ENCODE measurements at regions not wholly inside any gene's neighbourhood (a gene's known extent, or its start where the extent isn't known, plus 50 kb on each side); places are given as distances from the start of the nearest gene placed in this dataset.

DNA sequence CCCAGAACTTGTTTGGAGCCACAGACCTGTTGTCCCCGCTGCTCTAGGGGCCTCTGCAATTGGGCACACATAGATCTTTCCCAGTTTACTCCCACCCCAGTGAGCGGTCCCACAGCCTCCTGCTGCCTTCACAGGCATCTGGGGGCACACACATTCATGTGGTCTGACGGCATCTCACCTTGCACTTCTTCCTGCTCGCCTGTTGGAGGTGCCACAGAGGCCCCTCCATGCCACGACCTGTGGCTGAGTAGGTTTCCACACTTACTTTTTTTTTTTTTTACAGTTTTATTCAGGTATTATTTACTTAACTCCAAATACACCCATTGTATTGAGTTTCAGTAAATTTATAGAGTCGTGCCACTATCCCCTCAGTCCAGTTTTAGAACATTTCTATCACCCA lies 68.9 kb upstream of the SEPTIN5 start:
- Histone ChIP-seq H3K36me3 (no peaks in the 10 kb centered on the region), H3K4me3 (no peak overlapping the region), H3K9me3 (peaks cover 0 to 35% of the 10 kb centered on the region in 2 donors), H3K27me3 (no peaks in the 10 kb centered on the region), H3K27ac (no peak overlapping the region), H3K4me1 (no peaks in the 10 kb centered on the region)
- no peak for TF ChIP-seq CTCF (IDR thresholded peaks at IDR 0.05)
- no peak for DNase-seq (ENCODE audit: low spot score)

- Histone ChIP-seq H3K9me3 (peaks cover 0 to 35% of the 10 kb centered on the region in 2 donors), H3K36me3 (no peaks in the 10 kb centered on the region), H3K27me3 (no peaks in the 10 kb centered on the region), H3K4me3 (no peak overlapping the region), H3K4me1 (no peaks in the 10 kb centered on the region), H3K27ac (no peak overlapping the region)
- DNase-seq (ENCODE audit: low spot score): no peak
- no peak for TF ChIP-seq CTCF (IDR thresholded peaks at IDR 0.05)
These were observed 68.4 kb upstream of the SEPTIN5 start for GRCh38 chr22:19645905-19646304.

DNA sequence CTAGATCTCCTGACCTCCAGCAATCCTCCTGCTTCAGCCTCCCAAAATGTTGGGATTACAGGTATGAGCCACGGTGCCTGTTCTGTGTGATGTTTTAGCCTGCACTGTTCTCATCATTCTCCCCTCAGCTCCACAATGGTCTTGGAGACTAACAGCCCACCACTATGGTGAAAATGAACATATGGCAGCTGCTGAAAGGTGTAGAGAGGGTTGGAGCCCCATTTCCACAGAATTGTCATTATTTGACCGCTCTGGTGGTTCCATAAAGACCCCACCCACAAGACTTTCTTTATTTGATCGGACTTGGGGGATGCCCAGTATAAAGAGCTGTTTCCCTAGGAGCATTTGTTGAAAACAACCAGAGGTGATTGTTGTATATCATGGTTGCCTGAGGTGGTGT lies 67.9 kb upstream of the SEPTIN5 start:
- Histone ChIP-seq H3K27ac (no peak overlapping the region), H3K36me3 (no peaks in the 10 kb centered on the region), H3K27me3 (no peaks in the 10 kb centered on the region), H3K4me1 (no peaks in the 10 kb centered on the region), H3K9me3 (peaks cover 0 to 35% of the 10 kb centered on the region in 2 donors), H3K4me3 (no peak overlapping the region)
- no peak for DNase-seq (ENCODE audit: low spot score)
- no peak for TF ChIP-seq CTCF (IDR thresholded peaks at IDR 0.05)

- DNase-seq (ENCODE audit: low spot score): no peak
- Histone ChIP-seq H3K27me3 (no peaks in the 10 kb centered on the region), H3K36me3 (no peaks in the 10 kb centered on the region), H3K9me3 (peaks cover 0 to 35% of the 10 kb centered on the region in 2 donors), H3K4me1 (no peaks in the 10 kb centered on the region), H3K4me3 (no peak overlapping the region), H3K27ac (no peak overlapping the region)
- no peak for TF ChIP-seq CTCF (IDR thresholded peaks at IDR 0.05)
These were observed 65.8 kb upstream of the SEPTIN5 start for GRCh38 chr22:19648419-19648929.

- H3K36me3 ChIP-seq: no peaks in the 10 kb centered on the region
- no peaks in the 10 kb centered on the region for H3K4me1 ChIP-seq
- H3K27ac ChIP-seq: no peak overlapping the region
- TF ChIP-seq CTCF (IDR thresholded peaks at IDR 0.05): no peak
- no peak overlapping the region for H3K4me3 ChIP-seq
- no peaks in the 10 kb centered on the region for H3K27me3 ChIP-seq
- peaks cover 0 to 27% of the 10 kb centered on the region in 2 donors for H3K9me3 ChIP-seq
- DNase-seq (ENCODE audit: low spot score): no peak
These were observed 62.0 kb upstream of the SEPTIN5 start for GRCh38 chr22:19652316-19652715.

DNA sequence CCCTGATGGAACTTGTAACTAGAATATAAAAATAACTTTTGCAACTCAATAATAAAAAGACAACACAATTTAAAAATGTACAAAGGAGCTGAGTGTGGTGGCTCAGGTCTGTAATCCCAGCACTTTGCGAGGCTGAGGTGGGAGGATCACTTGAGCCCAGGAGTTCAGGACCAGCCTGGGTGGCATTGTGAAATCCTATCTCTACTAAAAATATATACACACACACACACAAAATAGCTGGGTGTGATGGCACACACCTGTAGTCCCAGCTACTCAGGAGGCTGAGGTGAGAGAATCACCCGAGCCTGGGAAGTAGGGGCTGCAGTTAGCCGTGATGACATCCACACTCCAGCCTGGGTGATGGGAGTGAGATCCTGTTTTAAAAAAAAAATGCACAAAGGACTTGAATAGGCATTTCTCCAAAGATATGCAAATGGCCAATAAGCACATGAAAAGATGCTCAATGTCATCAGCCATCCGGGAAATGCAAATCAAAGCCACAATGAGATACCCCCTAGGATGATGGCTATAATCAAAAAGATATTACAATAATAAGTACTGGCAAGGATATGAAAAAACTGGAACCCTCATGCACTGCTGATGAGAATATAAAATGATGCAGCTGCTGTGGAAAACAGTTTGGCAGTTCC lies 59.8 kb upstream of the SEPTIN5 start:
- Histone ChIP-seq H3K27ac (no peak overlapping the region), H3K36me3 (no peaks in the 10 kb centered on the region), H3K4me1 (no peaks in the 10 kb centered on the region), H3K9me3 (peaks cover 0 to 5% of the 10 kb centered on the region in 2 donors), H3K27me3 (no peaks in the 10 kb centered on the region), H3K4me3 (no peak overlapping the region)
- TF ChIP-seq CTCF (IDR thresholded peaks at IDR 0.05): no peak
- no peak for DNase-seq (ENCODE audit: low spot score)
